ENCODE measurements at regions not wholly inside any gene's neighbourhood (a gene's known extent, or its start where the extent isn't known, plus 50 kb on each side); places are given as distances from the start of the nearest gene placed in this dataset.

- no peak for DNase-seq (ENCODE audit: low read depth in 2 of 2)
Measured at GRCh38 chr18:42185486-42185885, 230.5 kb downstream of the PIK3C3 start.

GRCh38 chr18:42187611-42188380 is 232.8 kb downstream of the PIK3C3 start:
- DNase-seq (ENCODE audit: low read depth in 2 of 2) = no peak

GRCh38 chr18:42190643-42191042 is 235.6 kb downstream of the PIK3C3 start:
- no peak for DNase-seq (ENCODE audit: low read depth in 2 of 2)

GRCh38 chr18:42192251-42193248 is 237.5 kb downstream of the PIK3C3 start:
- no peak for DNase-seq (ENCODE audit: low read depth in 2 of 2)

GRCh38 chr18:42196651-42197050 is 241.6 kb downstream of the PIK3C3 start:
- no peak for DNase-seq (ENCODE audit: low read depth in 2 of 2)

- DNase-seq (ENCODE audit: low read depth in 2 of 2) = no peak
Measured at GRCh38 chr18:42201137-42201536, 246.1 kb downstream of the PIK3C3 start.

GRCh38 chr18:42211201-42211600 is 256.2 kb downstream of the PIK3C3 start:
- no peak for DNase-seq (ENCODE audit: low read depth in 2 of 2)

GRCh38 chr18:42222557-42222956 is 267.5 kb downstream of the PIK3C3 start:
- DNase-seq (ENCODE audit: low read depth in 2 of 2) = no peak

GRCh38 chr18:42228581-42228980 is 273.5 kb downstream of the PIK3C3 start:
- no peak for DNase-seq (ENCODE audit: low read depth in 2 of 2)

GRCh38 chr18:42229211-42230210 is 274.5 kb downstream of the PIK3C3 start:
- DNase-seq (ENCODE audit: low read depth in 2 of 2) = no peak

- no peak for DNase-seq (ENCODE audit: low read depth in 2 of 2)
Measured at GRCh38 chr18:42230636-42231035, 275.6 kb downstream of the PIK3C3 start.

GRCh38 chr18:42231284-42231683 is 276.2 kb downstream of the PIK3C3 start:
- DNase-seq (ENCODE audit: low read depth in 2 of 2) = no peak

GRCh38 chr18:42231796-42232195 is 276.8 kb downstream of the PIK3C3 start:
- DNase-seq (ENCODE audit: low read depth in 2 of 2) = no peak

- no peak for DNase-seq (ENCODE audit: low read depth in 2 of 2)
Measured at GRCh38 chr18:42233908-42234307, 278.9 kb downstream of the PIK3C3 start.

- DNase-seq (ENCODE audit: low read depth in 2 of 2) = no peak
Measured at GRCh38 chr18:42242758-42243157, 287.7 kb downstream of the PIK3C3 start.

GRCh38 chr18:42245137-42245536 is 290.1 kb downstream of the PIK3C3 start:
- DNase-seq (ENCODE audit: low read depth in 2 of 2) = no peak

GRCh38 chr18:42255908-42256765 is 301.1 kb downstream of the PIK3C3 start:
- no peak for DNase-seq (ENCODE audit: low read depth in 2 of 2)

- DNase-seq (ENCODE audit: low read depth in 2 of 2) = no peak
Measured at GRCh38 chr18:42258301-42258965, 303.4 kb downstream of the PIK3C3 start.

- DNase-seq (ENCODE audit: low read depth in 2 of 2) = no peak
Measured at GRCh38 chr18:42261731-42262130, 306.7 kb downstream of the PIK3C3 start.

- no peak for DNase-seq (ENCODE audit: low read depth in 2 of 2)
Measured at GRCh38 chr18:42264497-42264896, 309.5 kb downstream of the PIK3C3 start.

Data from stimulated activated CD8-positive, alpha-beta memory T cell treated with anti-CD3 and anti-CD28 coated beads, Interleukin-7, amount 100 ng/mL, for 1 hour (primary cell).